HCT116 (cell line): ENCODE measurements at regions not wholly inside any gene's neighbourhood (a gene's known extent, or its start where the extent isn't known, plus 50 kb on each side); places are given as distances from the start of the nearest gene placed in this dataset.

Experiments used
- ATAC-seq: fragments of 200-7000 bp; cut with Tn5 transposase; 2 replicates; pipeline ENCODE4 v1.9.1; 2020; ENCODE audit warnings: mild to moderate bottlenecking, moderate library complexity
- BruUV-seq: library from RNA; stranded (reverse); fragments of 400-500 nt; replicated peaks from 2 replicates; lab custom pipeline; 2021; lab: Mats Ljungman, UMichigan
- CTCF ChIA-PET: fragments of 300-600 bp; sonication (Branson Sonifier 250); formaldehyde crosslinking; loops from one replicate; lab custom pipeline; 2021; ENCODE audit warnings: antibody characterized with exemption; lab: Charles Lee
- POLR2A ChIA-PET: fragments of 300-600, 350-600 bp; sonication (Branson Sonifier 250); formaldehyde crosslinking; loops from one replicate; lab custom pipeline; 2021; ENCODE audit warnings: antibody characterized with exemption; lab: Charles Lee
- RAD21 ChIA-PET, 2 experiments: fragments of 300-600 bp; sonication (Branson Sonifier 250); formaldehyde crosslinking; loops; one replicate each; lab custom pipeline; 2023; ENCODE audit warnings: low total read pairs in 2 of 2; ENCODE audit not compliant: uncharacterized antibody in 2 of 2, unreplicated experiment in 2 of 2, low non-redundant PET in 1 of 2; lab: Charles Lee
- DNase-seq: peaks from one replicate; pipeline ENCODE4 v3.0.0-alpha.2; 2010; ENCODE audit warnings: low read depth, low spot score
- H2AFZ ChIP-seq: fragments of 200-600 bp; shearing (Covaris generic), sonication (generic); 2 replicates; pipeline ENCODE4 v1.6.1; 2017; ENCODE audit warnings: low read depth, mixed run types, mixed read lengths, antibody characterized with exemption, low read length; ENCODE audit not compliant: poor library complexity, severe bottlenecking
- H3K27ac ChIP-seq: 2 replicates; pipeline ENCODE4 v1.5.1; 2012; ENCODE audit warnings: low read depth, low read length
- H3K27me3 ChIP-seq: fragments of 200-600 bp; sonication (generic); 2 replicates; pipeline ENCODE4 v1.6.1; 2016; ENCODE audit warnings: mixed run types, low read length, mixed read lengths; ENCODE audit not compliant: insufficient read depth
- H3K36me3 ChIP-seq, 2 experiments: fragments of 200-500 bp in 1 of 2; fragments of 200-600 bp in 1 of 2; sonication (Bioruptor generic) in 1 of 2; sonication (generic) in 1 of 2; 2 replicates each; pipeline versions ENCODE4 v1.5.1 to v1.6.1; 2014 to 2016; ENCODE audit warnings: low read length in 2 of 2, inconsistent platforms in 1 of 2, mixed read lengths in 1 of 2, mixed run types in 1 of 2; ENCODE audit not compliant: insufficient read depth in 2 of 2, control insufficient read depth in 1 of 2
- H3K4me1 ChIP-seq, 2 experiments: fragments of 200-600 bp in 1 of 2; sonication (generic) in 1 of 2; 2 replicates each; pipeline versions ENCODE4 v1.5.1 to v1.6.1; 2012 to 2017; ENCODE audit warnings: low read length in 2 of 2, inconsistent platforms in 1 of 2, mild to moderate bottlenecking in 1 of 2, mixed read lengths in 1 of 2, mixed run types in 1 of 2, moderate library complexity in 1 of 2; ENCODE audit not compliant: insufficient read depth in 2 of 2, control insufficient read depth in 1 of 2
- H3K4me2 ChIP-seq: fragments of 200-600 bp; sonication (generic); 2 replicates; pipeline ENCODE4 v1.6.1; 2017; ENCODE audit warnings: mixed run types, low read length, mixed read lengths
- H3K4me3 ChIP-seq, 2 experiments: fragments of 200-600 bp in 1 of 2; sonication (generic) in 1 of 2; replicated peaks in 1 of 2; 2 replicates each; pipeline ENCODE4 v1.5.1; 2011 to 2016; ENCODE audit warnings: low read length in 2 of 2, control low read depth in 1 of 2, low read depth in 1 of 2, mild to moderate bottlenecking in 1 of 2, mixed read lengths in 1 of 2, mixed run types in 1 of 2
- H3K79me2 ChIP-seq: fragments of 200-600 bp; sonication (generic); 2 replicates; pipeline ENCODE4 v1.6.1; 2017; ENCODE audit warnings: mild to moderate bottlenecking, mixed run types, low read length, moderate library complexity, mixed read lengths; ENCODE audit not compliant: insufficient read depth
- H3K9ac ChIP-seq: fragments of 200-600 bp; sonication (generic); 2 replicates; pipeline ENCODE4 v1.6.1; 2016; ENCODE audit warnings: low read length, mixed read lengths
- H3K9me2 ChIP-seq: fragments of 200-600 bp; sonication (generic), shearing (Covaris generic); 2 replicates; pipeline ENCODE4 v1.6.1; 2017; ENCODE audit warnings: mixed run types, mild to moderate bottlenecking, moderate library complexity; ENCODE audit not compliant: insufficient read depth
- H3K9me3 ChIP-seq, 2 experiments: fragments of 200-500 bp in 1 of 2; fragments of 200-600 bp in 1 of 2; sonication (Bioruptor generic) in 1 of 2; sonication (generic) in 1 of 2; 2 replicates each; pipeline ENCODE4 v1.6.1; 2014 to 2017; ENCODE audit warnings: low read length in 2 of 2, mixed read lengths in 2 of 2, inconsistent platforms in 1 of 2, low read depth in 1 of 2, mild to moderate bottlenecking in 1 of 2, mixed run types in 1 of 2, moderate library complexity in 1 of 2; ENCODE audit not compliant: control insufficient read depth in 1 of 2, insufficient read depth in 1 of 2
- H4K20me1 ChIP-seq: fragments of 200-600 bp; sonication (generic), shearing (Covaris generic); 2 replicates; pipeline ENCODE4 v1.6.1; 2017; ENCODE audit warnings: mixed run types, mild to moderate bottlenecking, moderate library complexity; ENCODE audit not compliant: insufficient read depth
- CBX3 ChIP-seq: IDR thresholded peaks from 2 replicates; pipeline ENCODE4 v1.6.1; 2012; ENCODE audit warnings: low read depth
- EGR1 ChIP-seq: IDR thresholded peaks from 2 replicates; pipeline ENCODE4 v1.6.1; 2012; ENCODE audit warnings: low read depth
- EZH2phosphoT487 ChIP-seq: fragments of 200-600 bp; IDR thresholded peaks from 2 replicates; pipeline ENCODE4 v1.6.1; 2018; ENCODE audit warnings: antibody characterized with exemption, borderline replicate concordance
- JUND ChIP-seq: IDR thresholded peaks from 2 replicates; pipeline ENCODE4 v1.6.1; 2012
- POLR2A ChIP-seq: IDR thresholded peaks from 2 replicates; pipeline ENCODE4 v1.7.0; 2011; ENCODE audit warnings: borderline replicate concordance; ENCODE audit not compliant: insufficient read depth, insufficient read length; ENCODE audit errors: extremely low read depth
- SP1 ChIP-seq: IDR thresholded peaks from 2 replicates; pipeline ENCODE4 v1.6.1; 2012; ENCODE audit warnings: low read depth
- SRF ChIP-seq: IDR thresholded peaks from 2 replicates; pipeline ENCODE4 v1.6.1; 2012; ENCODE audit warnings: low read depth
- TCF7L2 ChIP-seq: IDR thresholded peaks from 2 replicates; pipeline ENCODE4 v1.7.0; 2011; ENCODE audit warnings: borderline replicate concordance, inconsistent platforms; ENCODE audit not compliant: insufficient read depth, insufficient read length; ENCODE audit errors: extremely low read depth
- ZNF274 ChIP-seq: fragments of 200-500 bp; sonication (Bioruptor generic); IDR thresholded peaks from 2 replicates; pipeline ENCODE4 v1.6.1; 2014; ENCODE audit warnings: mild to moderate bottlenecking, low read depth, low read length, inconsistent platforms
- intact Hi-C: fragments of 100-400 bp; cut with micrococcal nuclease; formaldehyde crosslinking; loops from 2 replicates; pipeline ENCODE4 v1.10.0; 2022
- TF ChIP-seq, protein P1 (sequence below): IDR thresholded peaks from 2 replicates; pipeline ENCODE4 v1.6.1; 2012
- TF ChIP-seq, protein P2 (sequence below): IDR thresholded peaks from 2 replicates; pipeline ENCODE4 v1.6.1; 2012; ENCODE audit warnings: low read depth

DNA sequence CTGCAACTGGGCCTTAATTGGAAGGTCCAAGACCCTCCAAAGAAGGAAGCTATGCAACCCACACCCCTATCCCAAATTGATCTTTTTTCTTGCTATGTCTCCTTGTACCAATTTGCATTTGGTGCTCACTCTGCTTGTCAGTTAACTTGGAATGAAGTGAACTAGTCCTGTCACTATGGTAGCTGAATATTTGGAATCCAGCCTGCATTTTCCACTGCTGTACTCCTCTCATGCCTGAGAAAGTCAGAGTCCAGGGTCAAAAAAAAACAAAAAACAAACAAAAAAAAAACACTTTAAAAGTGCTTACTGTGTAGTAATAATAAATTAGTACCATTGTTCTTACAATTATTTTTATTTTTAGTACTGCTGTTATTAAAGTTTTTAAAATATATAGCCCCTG is 462.8 kb upstream of the SLC8A1 start:
- Histone ChIP-seq H3K79me2 (no peaks in the 10 kb centered on the region), H3K4me3 (no peak overlapping the region), H3K9me2 (no peaks in the 10 kb centered on the region), H3K9ac (no peak overlapping the region), H3K4me2 (no peak overlapping the region), H3K36me3 (no peaks in the 10 kb centered on the region), H3K27ac (no peak overlapping the region), H3K4me1 (no peaks in the 10 kb centered on the region), H4K20me1 (no peaks in the 10 kb centered on the region), H3K27me3 (no peaks in the 10 kb centered on the region), H3K9me3 (no peaks in the 10 kb centered on the region; a peak in 1 of 4 replicates), H2AFZ (no peak overlapping the region)
- TF ChIP-seq CBX3 (no peak), TCF7L2 (no peak), EGR1 (no peak), EZH2phosphoT487 (no peak), JUND (no peak), ZNF274 (no peak), POLR2A (no peak), SP1 (no peak), SRF (no peak)
- TF ChIP-seq, protein P1, sequence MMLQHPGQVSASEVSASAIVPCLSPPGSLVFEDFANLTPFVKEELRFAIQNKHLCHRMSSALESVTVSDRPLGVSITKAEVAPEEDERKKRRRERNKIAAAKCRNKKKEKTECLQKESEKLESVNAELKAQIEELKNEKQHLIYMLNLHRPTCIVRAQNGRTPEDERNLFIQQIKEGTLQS: no peak
- TF ChIP-seq, protein P2, sequence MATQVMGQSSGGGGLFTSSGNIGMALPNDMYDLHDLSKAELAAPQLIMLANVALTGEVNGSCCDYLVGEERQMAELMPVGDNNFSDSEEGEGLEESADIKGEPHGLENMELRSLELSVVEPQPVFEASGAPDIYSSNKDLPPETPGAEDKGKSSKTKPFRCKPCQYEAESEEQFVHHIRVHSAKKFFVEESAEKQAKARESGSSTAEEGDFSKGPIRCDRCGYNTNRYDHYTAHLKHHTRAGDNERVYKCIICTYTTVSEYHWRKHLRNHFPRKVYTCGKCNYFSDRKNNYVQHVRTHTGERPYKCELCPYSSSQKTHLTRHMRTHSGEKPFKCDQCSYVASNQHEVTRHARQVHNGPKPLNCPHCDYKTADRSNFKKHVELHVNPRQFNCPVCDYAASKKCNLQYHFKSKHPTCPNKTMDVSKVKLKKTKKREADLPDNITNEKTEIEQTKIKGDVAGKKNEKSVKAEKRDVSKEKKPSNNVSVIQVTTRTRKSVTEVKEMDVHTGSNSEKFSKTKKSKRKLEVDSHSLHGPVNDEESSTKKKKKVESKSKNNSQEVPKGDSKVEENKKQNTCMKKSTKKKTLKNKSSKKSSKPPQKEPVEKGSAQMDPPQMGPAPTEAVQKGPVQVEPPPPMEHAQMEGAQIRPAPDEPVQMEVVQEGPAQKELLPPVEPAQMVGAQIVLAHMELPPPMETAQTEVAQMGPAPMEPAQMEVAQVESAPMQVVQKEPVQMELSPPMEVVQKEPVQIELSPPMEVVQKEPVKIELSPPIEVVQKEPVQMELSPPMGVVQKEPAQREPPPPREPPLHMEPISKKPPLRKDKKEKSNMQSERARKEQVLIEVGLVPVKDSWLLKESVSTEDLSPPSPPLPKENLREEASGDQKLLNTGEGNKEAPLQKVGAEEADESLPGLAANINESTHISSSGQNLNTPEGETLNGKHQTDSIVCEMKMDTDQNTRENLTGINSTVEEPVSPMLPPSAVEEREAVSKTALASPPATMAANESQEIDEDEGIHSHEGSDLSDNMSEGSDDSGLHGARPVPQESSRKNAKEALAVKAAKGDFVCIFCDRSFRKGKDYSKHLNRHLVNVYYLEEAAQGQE: no peak
- intact Hi-C loops: no loop called here
- ATAC-seq (no peak), DNase-seq (no peak)
- CTCF ChIA-PET: no interaction called here
- BruUV-seq: no TSS peak
- RAD21 ChIA-PET: no interaction called here
- POLR2A ChIA-PET: no interaction called here
